Activated T-helper 1 cell treated with anti-CD3 and anti-CD28 coated beads, Interleukin-12 subunit alpha, Interleukin-12 subunit beta, Interleukin-2, Interleukin-4 antibody, amounts not matched to agents 30 ng/mL and 10 ng/mL and 1 ng/mL, durations not matched to agents 14 hours and 24 hours and 36 hours (primary cell): ENCODE measurements at regions not wholly inside any gene's neighbourhood (a gene's known extent, or its start where the extent isn't known, plus 50 kb on each side); places are given as distances from the start of the nearest gene placed in this dataset.

ENCODE experiments used
- DNase-seq: peaks from one replicate; pipeline ENCODE4 v3.0.0; 2021; ENCODE audit warnings: low spot score
- H3K27ac Mint-ChIP-seq: one replicate; pipeline ENCODE4 v1.8.0; 2021; ENCODE audit warnings: mild to moderate bottlenecking, mixed read lengths
- H3K27me3 Mint-ChIP-seq: one replicate; pipeline ENCODE4 v1.8.0; 2022; ENCODE audit warnings: mild to moderate bottlenecking, moderate library complexity, mixed read lengths; ENCODE audit not compliant: insufficient read depth
- H3K36me3 Mint-ChIP-seq: one replicate; pipeline ENCODE4 v1.8.0; 2021; ENCODE audit warnings: low read depth, mixed read lengths
- H3K4me1 Mint-ChIP-seq: one replicate; pipeline ENCODE4 v1.8.0; 2021; ENCODE audit warnings: low read depth, mixed read lengths
- H3K4me3 Mint-ChIP-seq: one replicate; pipeline ENCODE4 v1.8.0; 2021; ENCODE audit warnings: mild to moderate bottlenecking, moderate library complexity, mixed read lengths
- H3K9me3 Mint-ChIP-seq: one replicate; pipeline ENCODE4 v1.8.0; 2021; ENCODE audit warnings: mixed read lengths
- intact Hi-C: fragments of 100-400 bp; cut with micrococcal nuclease; formaldehyde crosslinking; loops from one replicate; pipeline ENCODE4 v1.15.1; 2024

DNA sequence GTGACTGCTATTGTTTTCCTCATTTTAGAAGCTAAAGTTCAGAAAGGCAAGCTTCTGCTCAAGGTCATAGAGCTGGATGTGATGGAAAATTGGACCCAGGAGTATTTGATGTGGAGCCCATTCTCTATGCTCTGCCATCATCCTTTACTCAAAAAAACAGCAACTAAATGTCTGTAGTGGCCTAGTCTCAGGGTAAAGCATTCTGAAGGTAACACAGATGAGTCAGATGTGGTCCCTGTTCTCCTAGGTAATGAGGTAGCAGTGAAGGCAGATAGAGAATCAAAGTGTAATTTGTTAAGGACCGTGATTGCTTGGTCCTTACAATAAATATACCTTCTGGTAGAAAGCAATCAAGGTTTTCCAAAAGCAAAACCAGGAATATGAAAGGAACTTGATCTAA, 84.4 kb upstream of the SPON1 start:
- Mint-ChIP-seq H3K27ac (no peak overlapping the region), H3K36me3 (no peaks in the 10 kb centered on the region), H3K27me3 (peaks cover 4% of the 10 kb centered on the region), H3K9me3 (no peaks in the 10 kb centered on the region), H3K4me3 (no peak overlapping the region), H3K4me1 (peaks cover 5% of the 10 kb centered on the region)
- intact Hi-C loops: no loop called here
- DNase-seq: no peak

DNA sequence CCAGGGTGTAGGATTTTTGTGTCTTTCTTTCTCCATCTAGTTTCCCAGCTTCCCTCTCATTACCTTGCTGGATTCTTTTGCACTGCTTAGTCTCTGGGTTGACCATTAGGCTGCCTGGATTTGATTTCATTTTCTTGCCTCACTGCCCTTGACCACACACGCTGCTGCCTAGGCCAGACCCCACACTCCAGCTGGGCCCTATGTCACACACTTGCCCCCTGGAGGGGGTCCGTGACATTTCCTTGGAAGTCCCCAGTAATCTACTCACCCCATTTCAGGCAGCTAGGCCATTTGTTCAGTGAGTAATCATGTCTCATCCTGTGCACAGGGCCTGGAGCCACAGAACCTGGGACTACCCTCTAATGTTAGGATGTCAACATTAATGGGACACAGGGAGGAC, 81.9 kb upstream of the SPON1 start:
- peaks cover 2% of the 10 kb centered on the region for H3K27me3 Mint-ChIP-seq
- H3K27ac Mint-ChIP-seq: peak overlapping the region; percentile 6
- H3K4me3 Mint-ChIP-seq: no peak overlapping the region
- H3K4me1 Mint-ChIP-seq: peaks cover 7% of the 10 kb centered on the region
- intact Hi-C loops: no loop called here
- H3K9me3 Mint-ChIP-seq: no peaks in the 10 kb centered on the region
- no peaks in the 10 kb centered on the region for H3K36me3 Mint-ChIP-seq
- no peak for DNase-seq

DNA sequence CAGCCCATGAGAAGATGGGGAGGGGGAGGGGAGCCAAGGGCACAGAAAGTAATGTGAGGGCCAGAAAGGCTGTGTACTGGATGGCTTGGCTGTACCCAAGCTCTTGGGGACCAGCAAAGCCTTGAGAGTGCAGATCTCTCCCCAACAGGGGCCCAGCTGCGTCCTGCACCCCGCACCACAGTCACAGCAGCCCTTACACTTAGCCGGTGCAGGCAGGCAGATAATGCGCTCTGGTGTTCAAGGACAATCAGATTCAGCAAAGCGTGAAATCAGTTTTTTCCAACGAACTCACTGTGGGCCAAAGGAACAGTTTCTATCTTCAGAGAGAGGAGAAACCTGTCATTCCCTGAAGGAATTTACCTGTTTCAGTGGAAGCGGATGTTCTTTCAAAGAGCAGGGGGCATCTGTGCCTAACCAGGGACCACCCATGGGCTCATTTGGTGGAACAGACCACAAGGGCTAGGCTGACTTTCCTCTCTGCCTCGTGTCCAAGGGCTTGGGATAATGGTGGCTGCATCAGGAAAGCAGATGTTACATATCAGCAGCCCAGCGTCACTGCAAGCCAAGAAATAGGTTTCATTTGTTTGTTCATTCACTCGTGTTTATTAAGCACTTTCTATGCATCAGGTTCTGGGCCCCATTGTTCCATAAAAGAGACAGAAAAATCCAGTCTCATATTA, 81.2 kb upstream of the SPON1 start:
- H3K36me3 Mint-ChIP-seq: no peaks in the 10 kb centered on the region
- no peak overlapping the region for H3K27ac Mint-ChIP-seq
- DNase-seq: no peak
- intact Hi-C loops: no loop called here
- peaks cover 2% of the 10 kb centered on the region for H3K27me3 Mint-ChIP-seq
- no peak overlapping the region for H3K4me3 Mint-ChIP-seq
- peaks cover 7% of the 10 kb centered on the region for H3K4me1 Mint-ChIP-seq
- no peaks in the 10 kb centered on the region for H3K9me3 Mint-ChIP-seq

DNA sequence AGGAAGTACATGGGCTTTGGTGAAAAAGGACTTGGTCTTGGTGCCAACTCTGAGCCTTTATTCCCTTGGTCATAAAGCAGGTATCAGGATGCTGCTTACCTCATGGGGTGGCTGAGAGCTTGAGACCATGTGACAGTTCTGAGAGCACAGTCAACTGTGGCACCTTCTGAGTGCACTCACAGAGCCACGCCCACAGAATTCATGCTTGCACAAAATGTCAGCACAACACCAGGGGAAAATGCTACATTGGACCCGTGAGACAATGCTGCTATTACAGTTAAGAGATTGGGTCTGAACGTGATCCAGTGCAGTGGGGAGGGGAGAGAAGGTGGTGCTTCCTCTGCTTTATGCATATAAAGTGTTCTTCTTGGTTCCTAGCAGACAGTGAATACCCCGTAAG, 79.5 kb upstream of the SPON1 start:
- H3K27me3 Mint-ChIP-seq: peaks cover 2% of the 10 kb centered on the region
- H3K9me3 Mint-ChIP-seq: peaks cover 6% of the 10 kb centered on the region
- no peak for DNase-seq
- no peak overlapping the region for H3K27ac Mint-ChIP-seq
- intact Hi-C loops: no loop called here
- H3K4me1 Mint-ChIP-seq: peaks cover 7% of the 10 kb centered on the region
- H3K4me3 Mint-ChIP-seq: no peak overlapping the region
- no peaks in the 10 kb centered on the region for H3K36me3 Mint-ChIP-seq

DNA sequence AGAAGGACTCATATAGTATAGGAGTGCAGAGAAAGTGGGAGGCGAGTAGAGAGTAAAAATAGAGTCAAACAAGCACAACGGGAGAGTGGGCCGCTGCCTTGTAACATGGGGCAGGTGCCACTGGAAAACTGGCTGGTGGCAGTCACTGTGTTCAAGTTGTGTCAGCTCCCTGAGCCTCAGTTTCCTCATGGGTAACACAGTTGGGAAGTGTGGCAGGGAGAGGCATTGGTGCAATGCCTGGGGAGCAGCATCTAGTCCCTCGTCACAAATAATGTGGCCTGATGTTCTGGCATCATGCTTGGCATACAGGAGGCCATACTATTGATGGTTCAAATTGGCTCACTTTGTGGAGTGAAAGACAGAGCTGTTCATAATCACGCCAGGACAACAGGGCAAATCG, 78.9 kb upstream of the SPON1 start:
- Mint-ChIP-seq H3K9me3 (peaks cover 6% of the 10 kb centered on the region), H3K36me3 (no peaks in the 10 kb centered on the region), H3K27ac (no peak overlapping the region), H3K27me3 (peaks cover 2% of the 10 kb centered on the region), H3K4me3 (no peak overlapping the region), H3K4me1 (peaks cover 7% of the 10 kb centered on the region)
- no peak for DNase-seq
- intact Hi-C loops: no loop called here

DNA sequence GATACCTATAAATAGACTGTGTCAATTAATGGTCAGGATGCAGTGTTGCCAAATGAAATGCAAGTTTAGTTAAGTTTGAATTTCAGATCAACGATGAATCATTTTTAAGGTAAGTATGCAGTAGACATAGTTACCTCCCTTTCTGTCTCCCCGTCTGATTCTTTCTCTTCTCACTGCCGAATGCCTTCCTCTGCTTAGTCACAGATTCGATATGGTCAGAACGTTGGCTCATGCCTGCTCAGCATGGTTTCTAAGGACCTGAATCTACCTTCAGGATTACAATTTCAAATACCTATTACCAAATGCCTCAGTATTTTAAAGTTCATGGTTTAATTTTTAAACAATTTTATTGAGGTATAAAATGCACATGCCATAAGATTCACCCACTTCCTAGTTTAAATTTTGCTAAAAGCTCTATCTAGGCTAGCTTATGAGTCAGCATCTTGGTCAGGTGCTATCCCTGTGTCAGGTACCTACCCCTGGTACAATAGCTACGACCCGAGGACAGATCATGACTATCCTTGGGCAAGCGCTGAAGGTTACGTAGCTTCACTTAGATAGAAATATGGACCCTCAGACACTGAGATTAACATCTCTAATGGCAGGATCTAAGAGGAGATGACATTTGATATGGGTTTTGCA, 78.2 kb upstream of the SPON1 start:
- H3K36me3 Mint-ChIP-seq: no peaks in the 10 kb centered on the region
- H3K27me3 Mint-ChIP-seq: peaks cover 2% of the 10 kb centered on the region
- peaks cover 6% of the 10 kb centered on the region for H3K9me3 Mint-ChIP-seq
- intact Hi-C loops: no loop called here
- peaks cover 7% of the 10 kb centered on the region for H3K4me1 Mint-ChIP-seq
- H3K27ac Mint-ChIP-seq: no peak overlapping the region
- no peak for DNase-seq
- H3K4me3 Mint-ChIP-seq: no peak overlapping the region

DNA sequence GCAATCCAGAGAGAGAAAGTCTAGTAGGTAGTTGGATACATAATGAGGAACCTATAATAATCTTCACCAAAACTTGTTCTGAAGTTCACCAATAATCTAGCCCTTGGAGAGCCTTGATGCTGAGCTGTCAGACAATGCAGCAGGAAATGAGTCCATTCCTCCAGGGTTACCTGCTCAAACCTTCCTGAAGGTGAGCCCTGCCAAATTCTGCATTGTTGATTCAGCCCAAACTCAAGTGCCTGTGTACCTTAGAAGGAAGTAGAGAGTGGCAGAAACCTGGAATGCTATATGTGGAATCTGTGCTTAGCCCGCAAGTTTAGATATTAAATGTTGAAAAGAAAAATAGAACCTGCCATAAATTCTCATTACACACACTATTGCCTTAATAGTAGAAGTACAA, 77.4 kb upstream of the SPON1 start:
- Mint-ChIP-seq H3K27me3 (peaks cover 6% of the 10 kb centered on the region), H3K4me3 (no peak overlapping the region), H3K9me3 (peaks cover 6% of the 10 kb centered on the region), H3K27ac (no peak overlapping the region), H3K4me1 (peaks cover 7% of the 10 kb centered on the region), H3K36me3 (no peaks in the 10 kb centered on the region)
- no peak for DNase-seq
- intact Hi-C loops: no loop called here

DNA sequence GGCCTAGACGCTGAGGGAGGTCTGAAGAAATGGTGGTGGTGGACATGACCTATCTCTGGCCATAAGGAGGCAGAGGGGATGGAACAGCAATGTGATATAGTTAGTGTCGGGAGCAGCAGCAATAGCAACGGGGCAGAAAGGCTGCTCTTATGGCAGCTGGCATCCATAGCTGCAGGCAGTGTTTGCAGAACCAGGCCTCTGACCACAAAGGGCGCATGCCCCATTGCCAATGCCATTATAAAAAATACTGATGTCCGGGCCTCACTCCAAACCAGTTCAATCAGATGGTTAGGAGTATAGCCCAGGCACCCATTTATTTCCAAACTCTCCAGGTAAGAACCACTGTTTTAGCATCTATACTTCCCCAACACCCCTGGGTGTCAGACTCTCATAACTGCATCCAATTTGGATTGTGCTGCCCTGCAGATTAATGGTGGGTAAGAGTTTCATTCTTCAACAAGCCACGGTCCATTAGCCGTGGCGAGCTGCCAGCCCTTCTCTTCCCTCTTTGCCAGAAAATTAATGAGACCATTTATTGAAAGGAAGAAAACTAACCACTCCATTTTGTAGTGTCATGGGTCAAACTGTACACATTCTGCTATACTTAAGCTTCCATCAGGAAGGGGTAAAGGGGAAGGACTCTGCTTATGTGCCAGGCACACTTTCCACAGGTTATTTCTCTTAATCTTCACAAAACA, 72.8 kb upstream of the SPON1 start:
- intact Hi-C loops: no loop called here
- no peak for DNase-seq
- peaks cover 6% of the 10 kb centered on the region for H3K9me3 Mint-ChIP-seq
- H3K27ac Mint-ChIP-seq: no peak overlapping the region
- no peaks in the 10 kb centered on the region for H3K36me3 Mint-ChIP-seq
- H3K27me3 Mint-ChIP-seq: peaks cover 8% of the 10 kb centered on the region
- H3K4me1 Mint-ChIP-seq: no peaks in the 10 kb centered on the region
- no peak overlapping the region for H3K4me3 Mint-ChIP-seq

DNA sequence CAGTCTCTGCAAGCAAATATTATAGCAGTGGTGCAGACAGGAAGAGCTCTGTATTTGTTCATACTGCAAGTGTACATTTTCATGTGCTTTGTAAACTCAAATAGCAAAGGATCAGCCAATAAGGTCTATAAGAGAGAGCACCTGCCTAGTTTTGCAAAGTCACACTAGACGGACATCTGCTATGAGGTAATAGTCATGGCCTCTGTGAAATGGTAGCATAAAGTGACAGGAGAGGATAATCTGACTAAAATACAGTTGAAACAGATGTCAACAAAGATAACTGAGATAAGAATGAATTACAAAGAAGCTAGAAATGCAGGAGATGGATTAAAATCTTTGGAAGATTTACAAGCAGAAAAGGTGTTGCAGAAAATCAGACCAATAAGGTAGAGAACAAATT, 70.6 kb upstream of the SPON1 start:
- intact Hi-C loops: no loop called here
- Mint-ChIP-seq H3K9me3 (peaks cover 4% of the 10 kb centered on the region), H3K4me3 (no peak overlapping the region), H3K27ac (no peak overlapping the region), H3K36me3 (no peaks in the 10 kb centered on the region), H3K27me3 (peaks cover 9% of the 10 kb centered on the region), H3K4me1 (no peaks in the 10 kb centered on the region)
- no peak for DNase-seq

DNA sequence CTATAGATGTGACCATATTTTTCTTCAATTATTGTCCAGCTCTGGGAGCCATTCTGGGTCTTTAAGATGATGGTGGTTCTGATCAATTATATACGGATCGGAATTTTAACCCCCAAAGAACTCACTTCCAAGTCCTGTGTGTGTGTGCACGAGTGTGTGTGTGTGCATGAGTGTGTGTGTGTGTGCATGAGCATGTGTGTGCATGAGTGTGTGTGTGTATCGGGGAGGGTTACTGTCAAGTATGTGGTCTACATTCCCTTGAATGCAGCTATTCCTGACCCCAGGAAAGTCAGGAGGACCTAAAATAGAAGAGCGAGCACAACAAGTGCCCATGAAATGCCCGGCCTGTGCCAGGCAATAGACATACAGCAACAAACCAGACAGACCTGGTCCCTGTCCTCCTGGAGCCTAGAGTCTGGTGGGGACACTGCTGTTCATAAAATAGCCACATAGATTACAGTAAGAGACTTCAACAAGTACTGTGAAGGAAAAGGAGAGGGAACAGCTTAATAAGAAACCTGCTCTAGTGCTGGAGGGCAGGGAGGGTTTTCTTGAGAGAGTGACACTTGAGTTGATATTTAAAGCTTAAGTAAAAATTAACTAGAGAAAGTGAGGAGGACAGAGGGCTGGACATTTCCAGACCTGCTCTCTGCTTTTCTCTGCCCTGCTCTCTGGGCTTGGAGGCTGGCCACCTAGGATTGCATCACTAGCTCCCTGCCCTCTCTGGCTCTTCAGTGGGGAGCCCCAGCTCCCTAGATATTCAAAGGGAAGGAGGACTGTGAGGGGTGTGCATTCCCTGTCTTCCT, 66.1 kb upstream of the SPON1 start:
- Mint-ChIP-seq H3K4me3 (no peak overlapping the region), H3K27ac (no peak overlapping the region), H3K4me1 (no peaks in the 10 kb centered on the region), H3K27me3 (peaks cover 11% of the 10 kb centered on the region), H3K9me3 (no peaks in the 10 kb centered on the region), H3K36me3 (no peaks in the 10 kb centered on the region)
- intact Hi-C loops: no loop called here
- no peak for DNase-seq

DNA sequence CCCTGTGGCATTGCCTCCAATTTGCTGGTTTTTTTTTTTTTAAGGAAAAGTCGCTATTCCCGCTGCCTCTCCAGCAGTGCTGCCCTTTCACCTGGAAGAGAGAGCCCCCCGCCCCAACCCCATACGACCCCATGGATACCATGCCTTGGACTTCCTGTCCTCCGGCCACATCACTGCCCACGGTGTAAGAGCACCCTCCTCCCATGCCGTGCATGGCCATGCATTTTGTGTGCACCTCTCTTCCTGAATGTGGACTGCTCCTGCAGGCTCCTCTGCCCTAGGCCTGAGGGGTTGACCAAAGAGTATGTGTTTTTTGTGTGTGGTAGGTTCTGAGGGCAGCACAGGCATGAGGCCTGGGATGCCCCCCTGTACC, 65.6 kb upstream of the SPON1 start:
- Mint-ChIP-seq H3K9me3 (no peaks in the 10 kb centered on the region), H3K4me1 (no peaks in the 10 kb centered on the region), H3K27me3 (peaks cover 13% of the 10 kb centered on the region), H3K4me3 (no peak overlapping the region), H3K36me3 (no peaks in the 10 kb centered on the region), H3K27ac (no peak overlapping the region)
- no peak for DNase-seq
- intact Hi-C loops: no loop called here

DNA sequence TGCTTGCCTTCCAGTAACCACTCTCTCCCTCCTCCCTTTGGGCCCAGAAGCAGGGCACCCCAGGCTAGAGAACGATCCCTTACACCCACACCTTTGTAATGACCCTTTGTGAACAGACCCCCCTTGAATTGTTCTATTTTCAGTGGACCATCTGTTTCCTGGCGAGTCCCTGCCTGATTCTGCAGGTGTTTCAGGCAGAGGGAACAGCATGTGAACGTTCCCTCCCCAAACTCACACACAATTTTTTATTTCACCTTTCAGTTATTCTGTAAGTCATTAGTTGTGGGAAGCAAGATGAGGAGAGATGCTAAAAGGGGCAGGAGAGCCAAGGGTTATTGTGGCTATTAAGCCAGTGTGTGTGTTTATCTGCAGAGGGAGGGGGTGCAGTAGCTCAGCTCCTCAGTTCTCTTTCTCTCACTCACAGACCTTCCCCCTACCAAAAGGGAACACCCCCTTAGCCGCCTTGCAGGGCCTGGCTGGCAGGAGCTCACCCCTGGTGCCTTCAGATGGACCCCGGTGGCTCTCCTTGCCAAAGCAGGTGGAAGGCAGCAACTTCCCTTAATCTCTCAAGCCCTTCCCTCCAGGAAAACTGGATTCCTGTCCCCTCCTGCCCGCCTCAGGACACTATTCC, 64.8 kb upstream of the SPON1 start:
- Mint-ChIP-seq H3K4me1 (no peaks in the 10 kb centered on the region), H3K9me3 (no peaks in the 10 kb centered on the region), H3K36me3 (no peaks in the 10 kb centered on the region), H3K27ac (no peak overlapping the region), H3K4me3 (no peak overlapping the region), H3K27me3 (peaks cover 13% of the 10 kb centered on the region)
- intact Hi-C loops: no loop called here
- no peak for DNase-seq
